Trophoblast cell (in vitro differentiated cells and primary cell): ENCODE measurements at regions not wholly inside any gene's neighbourhood (a gene's known extent, or its start where the extent isn't known, plus 50 kb on each side); places are given as distances from the start of the nearest gene placed in this dataset.

Experiments
- DNase-seq, 2 donors: peaks; one replicate each; pipeline ENCODE4 v3.0.0-alpha.2; 2016
- H2AFZ ChIP-seq: 2 replicates; pipeline ENCODE4 v1.6.1; 2013; ENCODE audit warnings: low read length, moderate library complexity, mild to moderate bottlenecking; ENCODE audit not compliant: insufficient read depth, poor library complexity
- H2AK5ac ChIP-seq: 2 replicates; pipeline ENCODE4 v1.6.1; 2013; ENCODE audit warnings: mild to moderate bottlenecking, low read length
- H2BK120ac ChIP-seq: 2 replicates; pipeline ENCODE4 v1.6.1; 2013; ENCODE audit warnings: low read length, mild to moderate bottlenecking, moderate library complexity; ENCODE audit not compliant: insufficient read depth, poor library complexity
- H2BK12ac ChIP-seq: 2 replicates; pipeline ENCODE4 v1.6.1; 2013; ENCODE audit warnings: mild to moderate bottlenecking, low read length, moderate library complexity
- H2BK5ac ChIP-seq: 2 replicates; pipeline ENCODE4 v1.6.1; 2013; ENCODE audit warnings: low read length, low read depth, moderate library complexity, mild to moderate bottlenecking; ENCODE audit not compliant: poor library complexity
- H3K14ac ChIP-seq: 2 replicates; pipeline ENCODE4 v1.6.1; 2013; ENCODE audit warnings: mild to moderate bottlenecking, low read length
- H3K18ac ChIP-seq: 2 replicates; pipeline ENCODE4 v1.6.1; 2013; ENCODE audit warnings: mild to moderate bottlenecking, low read length
- H3K23ac ChIP-seq: 2 replicates; pipeline ENCODE4 v1.6.1; 2013; ENCODE audit warnings: low read length
- H3K27ac ChIP-seq: 2 replicates; pipeline ENCODE4 v1.5.1; 2013; ENCODE audit warnings: low read depth, mild to moderate bottlenecking, inconsistent platforms, low read length, moderate library complexity
- H3K27me3 ChIP-seq: 2 replicates; pipeline ENCODE4 v1.6.1; 2013; ENCODE audit warnings: inconsistent platforms, mild to moderate bottlenecking, low read length, moderate library complexity; ENCODE audit not compliant: insufficient read depth
- H3K36me3 ChIP-seq, 2 experiments: 1 replicate in 1 of 2; 2 replicates in 1 of 2; pipeline ENCODE4 v1.6.1; 2013; ENCODE audit warnings: low read length in 2 of 2, mild to moderate bottlenecking in 2 of 2, moderate library complexity in 1 of 2; ENCODE audit not compliant: insufficient read depth in 2 of 2, control insufficient read depth in 1 of 2
- H3K4ac ChIP-seq: 2 replicates; pipeline ENCODE4 v1.6.1; 2013; ENCODE audit warnings: low read depth, mild to moderate bottlenecking, low read length, moderate library complexity
- H3K4me1 ChIP-seq, 2 experiments: 1 replicate in 1 of 2; 2 replicates in 1 of 2; pipeline ENCODE4 v1.6.1; 2013; ENCODE audit warnings: low read length in 2 of 2, mild to moderate bottlenecking in 2 of 2, moderate library complexity in 1 of 2; ENCODE audit not compliant: insufficient read depth in 2 of 2, control insufficient read depth in 1 of 2
- H3K4me2 ChIP-seq: 2 replicates; pipeline ENCODE4 v1.6.1; 2013; ENCODE audit warnings: inconsistent platforms, mild to moderate bottlenecking, low read length, moderate library complexity
- H3K4me3 ChIP-seq: 2 replicates; pipeline ENCODE4 v1.5.1; 2013; ENCODE audit warnings: mild to moderate bottlenecking, low read depth, low read length, inconsistent platforms
- H3K79me1 ChIP-seq: one replicate; pipeline ENCODE4 v1.6.1; 2013; ENCODE audit warnings: low read length
- H3K79me2 ChIP-seq: 2 replicates; pipeline ENCODE4 v1.6.1; 2013; ENCODE audit warnings: low read length, mild to moderate bottlenecking; ENCODE audit not compliant: control insufficient read depth, insufficient read depth, poor library complexity
- H3K9ac ChIP-seq: 2 replicates; pipeline ENCODE4 v1.6.1; 2013; ENCODE audit warnings: mild to moderate bottlenecking, low read length
- H3K9me3 ChIP-seq: 2 replicates; pipeline ENCODE4 v1.6.1; 2013; ENCODE audit warnings: low read depth, mild to moderate bottlenecking, control low read depth, inconsistent platforms, low read length; ENCODE audit not compliant: insufficient read depth
- H4K12ac ChIP-seq: 2 replicates; pipeline ENCODE4 v1.6.1; 2013; ENCODE audit warnings: low read depth, mild to moderate bottlenecking, low read length, moderate library complexity
- H4K8ac ChIP-seq: 2 replicates; pipeline ENCODE4 v1.6.1; 2013; ENCODE audit warnings: low read depth, mild to moderate bottlenecking, low read length, moderate library complexity
- H4K91ac ChIP-seq: one replicate; pipeline ENCODE4 v1.6.1; 2013; ENCODE audit warnings: low read depth, mild to moderate bottlenecking, low read length, moderate library complexity
- WGBS: extraction: QIAGEN DNeasy Blood & Tissue Kit; methylation state at CpG from one replicate; pipeline ENCODE4 v1.1.7; 2013; ENCODE audit warnings: missing lambda C conversion rate; ENCODE audit not compliant: insufficient read length, insufficient coverage; ENCODE audit errors: extremely low coverage; 5-methylcytosine and 5-hydroxymethylcytosine counted together

- no peak overlapping the region for H3K27ac ChIP-seq
- no peak for DNase-seq
- no peak overlapping the region for H2BK5ac ChIP-seq
- H3K79me2 ChIP-seq = no peaks in the 10 kb centered on the region
- no peak overlapping the region for H4K12ac ChIP-seq
- no peak overlapping the region for H4K8ac ChIP-seq
- no peak overlapping the region for H2AK5ac ChIP-seq
- no peak overlapping the region for H4K91ac ChIP-seq
- no peak overlapping the region for H2AFZ ChIP-seq
- no peak overlapping the region for H3K4me2 ChIP-seq
- H2BK12ac ChIP-seq = no peak overlapping the region
- no peaks in the 10 kb centered on the region for H3K9me3 ChIP-seq
- no CpG with 5 or more reads among the region's 1 CpG for WGBS
- H3K36me3 ChIP-seq = no peaks in the 10 kb centered on the region
- no peaks in the 10 kb centered on the region for H3K27me3 ChIP-seq
- H3K4me3 ChIP-seq = no peak overlapping the region
- H3K14ac ChIP-seq = no peak overlapping the region
- no peak overlapping the region for H3K9ac ChIP-seq
- H3K18ac ChIP-seq = no peak overlapping the region
- H3K4ac ChIP-seq = no peak overlapping the region
- H3K23ac ChIP-seq = no peak overlapping the region
- peaks cover 11 to 12% of the 10 kb centered on the region in 2 experiments for H3K4me1 ChIP-seq
- peaks cover 5% of the 10 kb centered on the region for H3K79me1 ChIP-seq
- no peak overlapping the region for H2BK120ac ChIP-seq
Observed at GRCh38 chr5:173830421-173830820, 57.7 kb upstream of the CPEB4 start.

GRCh38 chr5:173831196-173831914 is 56.8 kb upstream of the CPEB4 start:
- Histone ChIP-seq H4K8ac (no peak overlapping the region), H2AK5ac (no peak overlapping the region), H3K36me3 (no peaks in the 10 kb centered on the region), H2AFZ (no peak overlapping the region), H3K27ac (no peak overlapping the region), H3K14ac (no peak overlapping the region), H3K79me1 (peaks cover 2% of the 10 kb centered on the region), H2BK12ac (no peak overlapping the region), H3K4me1 (peaks cover 8 to 10% of the 10 kb centered on the region in 2 experiments), H3K27me3 (no peaks in the 10 kb centered on the region), H3K4me3 (no peak overlapping the region), H2BK120ac (no peak overlapping the region), H3K4me2 (no peak overlapping the region), H3K9me3 (no peaks in the 10 kb centered on the region), H3K23ac (no peak overlapping the region), H3K9ac (no peak overlapping the region), H3K79me2 (no peaks in the 10 kb centered on the region), H3K4ac (no peak overlapping the region), H3K18ac (no peak overlapping the region), H2BK5ac (no peak overlapping the region), H4K12ac (no peak overlapping the region), H4K91ac (no peak overlapping the region)
- WGBS = no CpG with 5 or more reads among the region's 5 CpGs
- no peak for DNase-seq

- no peaks in the 10 kb centered on the region for H3K27me3 ChIP-seq
- no peaks in the 10 kb centered on the region for H3K36me3 ChIP-seq
- H3K79me1 ChIP-seq = peaks cover 2% of the 10 kb centered on the region
- H3K4ac ChIP-seq = no peak overlapping the region
- no peak overlapping the region for H4K91ac ChIP-seq
- H2BK12ac ChIP-seq = no peak overlapping the region
- no peak overlapping the region for H3K23ac ChIP-seq
- H4K12ac ChIP-seq = no peak overlapping the region
- H3K79me2 ChIP-seq = no peaks in the 10 kb centered on the region
- no peak overlapping the region for H3K4me3 ChIP-seq
- peaks cover 8 to 10% of the 10 kb centered on the region in 2 experiments for H3K4me1 ChIP-seq
- no peak overlapping the region for H3K14ac ChIP-seq
- H3K18ac ChIP-seq = no peak overlapping the region
- H3K4me2 ChIP-seq = no peak overlapping the region
- no CpG with 5 or more reads among the region's 7 CpGs for WGBS
- no peaks in the 10 kb centered on the region for H3K9me3 ChIP-seq
- no peak overlapping the region for H2AFZ ChIP-seq
- no peak overlapping the region for H4K8ac ChIP-seq
- no peak overlapping the region for H2BK120ac ChIP-seq
- H2AK5ac ChIP-seq = no peak overlapping the region
- H3K27ac ChIP-seq = no peak overlapping the region
- no peak for DNase-seq
- H2BK5ac ChIP-seq = no peak overlapping the region
- no peak overlapping the region for H3K9ac ChIP-seq
Observed at GRCh38 chr5:173832386-173832785, 55.8 kb upstream of the CPEB4 start.

- no peak overlapping the region for H2AFZ ChIP-seq
- no peak overlapping the region for H3K9ac ChIP-seq
- H4K12ac ChIP-seq = no peak overlapping the region
- H3K79me2 ChIP-seq = no peaks in the 10 kb centered on the region
- H3K14ac ChIP-seq = no peak overlapping the region
- no peak overlapping the region for H3K27ac ChIP-seq
- no peaks in the 10 kb centered on the region for H3K36me3 ChIP-seq
- no peak overlapping the region for H4K8ac ChIP-seq
- no peak overlapping the region for H3K23ac ChIP-seq
- peaks cover 2% of the 10 kb centered on the region for H3K79me1 ChIP-seq
- H3K27me3 ChIP-seq = no peaks in the 10 kb centered on the region
- DNase-seq = peak in 1 of 2 donors; percentile 21
- no peak overlapping the region for H3K4ac ChIP-seq
- H2BK120ac ChIP-seq = no peak overlapping the region
- H2BK12ac ChIP-seq = no peak overlapping the region
- no peak overlapping the region for H3K18ac ChIP-seq
- no CpG with 5 or more reads among the region's 13 CpGs for WGBS
- no peak overlapping the region for H2BK5ac ChIP-seq
- H4K91ac ChIP-seq = no peak overlapping the region
- H3K9me3 ChIP-seq = no peaks in the 10 kb centered on the region
- no peak overlapping the region for H3K4me3 ChIP-seq
- no peak overlapping the region for H2AK5ac ChIP-seq
- H3K4me1 ChIP-seq = peaks cover 8 to 10% of the 10 kb centered on the region in 2 experiments
- no peak overlapping the region for H3K4me2 ChIP-seq
Observed at GRCh38 chr5:173833196-173833985, 54.8 kb upstream of the CPEB4 start.
